RCC 7860 (cell line): ENCODE measurements at regions not wholly inside any gene's neighbourhood (a gene's known extent, or its start where the extent isn't known, plus 50 kb on each side); places are given as distances from the start of the nearest gene placed in this dataset.
"Not testable (repeated sequence)": the region's sequence is repeated elsewhere in the genome, so short reads cannot be mapped to it uniquely, and the experiment has no call there.

Experiments
- DNase-seq: peaks from one replicate; pipeline ENCODE4 v3.0.0-alpha.2; 2015; ENCODE audit warnings: low spot score
- FAIRE-seq: peaks from 2 replicates; lab custom pipeline; 2012; peaks lifted over from hg19 to GRCh38; lab: Jason Lieb, UNC

- not testable (repeated sequence) for DNase-seq, FAIRE-seq
Observed at GRCh38 chr3:17816839-17817238, 74.4 kb upstream of the TBC1D5 start.

- FAIRE-seq, DNase-seq: not testable (repeated sequence)
Observed at GRCh38 chr3:17812328-17812727, 69.9 kb upstream of the TBC1D5 start.

GRCh38 chr3:17811646-17812045, 69.2 kb upstream of the TBC1D5 start:
- DNase-seq (no peak), FAIRE-seq (no peak)

- FAIRE-seq (no peak), DNase-seq (no peak)
Observed at GRCh38 chr3:17810759-17811158, 68.3 kb upstream of the TBC1D5 start.

GRCh38 chr3:17808994-17809393, 66.6 kb upstream of the TBC1D5 start:
- DNase-seq (no peak), FAIRE-seq (no peak)

GRCh38 chr3:17806876-17807275, 64.4 kb upstream of the TBC1D5 start:
- FAIRE-seq (no peak), DNase-seq (no peak)

GRCh38 chr3:17806201-17806600, 63.8 kb upstream of the TBC1D5 start:
- DNase-seq: no peak
- no peak for FAIRE-seq

GRCh38 chr3:17805461-17805940, 63.1 kb upstream of the TBC1D5 start:
- DNase-seq (no peak), FAIRE-seq (no peak)

- FAIRE-seq: no peak
- no peak for DNase-seq
Observed at GRCh38 chr3:17802950-17803349, 60.5 kb upstream of the TBC1D5 start.

- DNase-seq: no peak
- FAIRE-seq: no peak
Observed at GRCh38 chr3:17801131-17801530, 58.7 kb upstream of the TBC1D5 start.

- FAIRE-seq (no peak), DNase-seq (no peak)
Observed at GRCh38 chr3:17800232-17800631, 57.8 kb upstream of the TBC1D5 start.

- no peak for DNase-seq
- no peak for FAIRE-seq
Observed at GRCh38 chr3:17799312-17799711, 56.9 kb upstream of the TBC1D5 start.

GRCh38 chr3:17798000-17798399, 55.6 kb upstream of the TBC1D5 start:
- FAIRE-seq (no peak), DNase-seq (no peak)

- no peak for DNase-seq
- no peak for FAIRE-seq
Observed at GRCh38 chr3:17795711-17796110, 53.3 kb upstream of the TBC1D5 start.

- no peak for FAIRE-seq
- no peak for DNase-seq
Observed at GRCh38 chr3:17795280-17795679, 52.8 kb upstream of the TBC1D5 start.

GRCh38 chr3:17793542-17794195, 51.2 kb upstream of the TBC1D5 start:
- DNase-seq: no peak
- FAIRE-seq: no peak
